ENCODE measurements at regions not wholly inside any gene's neighbourhood (a gene's known extent, or its start where the extent isn't known, plus 50 kb on each side); places are given as distances from the start of the nearest gene placed in this dataset.
A peak's percentile ranks its signal among the peaks of the same experiment; 100 is the strongest.

DNA sequence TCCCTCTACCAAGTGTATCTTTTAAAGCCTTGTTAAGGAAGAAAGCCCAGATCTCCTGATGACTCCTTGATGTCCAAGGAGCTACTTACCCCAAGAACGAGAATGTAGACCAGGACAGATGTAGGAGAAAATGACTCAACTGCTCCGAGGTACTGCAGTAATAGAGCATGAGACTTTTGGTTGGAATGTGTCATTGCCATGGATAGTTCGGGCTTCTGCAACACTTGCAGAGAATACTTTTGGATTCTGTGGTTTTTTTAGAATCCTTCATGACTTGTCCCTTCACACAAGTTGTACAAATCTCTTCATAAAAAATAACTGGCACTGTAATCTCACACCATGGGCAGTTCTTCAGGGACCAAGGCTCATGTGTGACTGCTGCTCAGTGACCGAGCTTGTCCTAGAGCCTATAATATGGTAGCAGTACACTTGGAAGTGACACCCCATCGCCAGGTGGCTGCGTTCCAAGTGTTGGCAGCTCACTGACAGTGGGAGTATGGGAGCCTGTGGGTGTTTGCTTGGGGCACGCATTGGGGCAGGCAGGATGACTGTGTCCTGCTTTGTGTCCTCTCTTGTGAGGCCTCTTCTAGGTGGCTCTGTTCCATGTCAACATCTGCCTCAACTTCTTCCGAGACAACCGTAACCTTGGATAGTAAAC lies 87.9 kb upstream of the WDR1 start:
- Mint-ChIP-seq H3K36me3 (ENCODE audit: low read depth) (no peaks in the 10 kb centered on the region), H3K27ac (no peak overlapping the region), H3K4me1 (peaks cover 41% of the 10 kb centered on the region), H3K27me3 (ENCODE audit: low read depth) (peaks cover 4% of the 10 kb centered on the region), H3K9me3 (no peaks in the 10 kb centered on the region), H3K4me3 (no peak overlapping the region)
- TF ChIP-seq, protein P1, sequence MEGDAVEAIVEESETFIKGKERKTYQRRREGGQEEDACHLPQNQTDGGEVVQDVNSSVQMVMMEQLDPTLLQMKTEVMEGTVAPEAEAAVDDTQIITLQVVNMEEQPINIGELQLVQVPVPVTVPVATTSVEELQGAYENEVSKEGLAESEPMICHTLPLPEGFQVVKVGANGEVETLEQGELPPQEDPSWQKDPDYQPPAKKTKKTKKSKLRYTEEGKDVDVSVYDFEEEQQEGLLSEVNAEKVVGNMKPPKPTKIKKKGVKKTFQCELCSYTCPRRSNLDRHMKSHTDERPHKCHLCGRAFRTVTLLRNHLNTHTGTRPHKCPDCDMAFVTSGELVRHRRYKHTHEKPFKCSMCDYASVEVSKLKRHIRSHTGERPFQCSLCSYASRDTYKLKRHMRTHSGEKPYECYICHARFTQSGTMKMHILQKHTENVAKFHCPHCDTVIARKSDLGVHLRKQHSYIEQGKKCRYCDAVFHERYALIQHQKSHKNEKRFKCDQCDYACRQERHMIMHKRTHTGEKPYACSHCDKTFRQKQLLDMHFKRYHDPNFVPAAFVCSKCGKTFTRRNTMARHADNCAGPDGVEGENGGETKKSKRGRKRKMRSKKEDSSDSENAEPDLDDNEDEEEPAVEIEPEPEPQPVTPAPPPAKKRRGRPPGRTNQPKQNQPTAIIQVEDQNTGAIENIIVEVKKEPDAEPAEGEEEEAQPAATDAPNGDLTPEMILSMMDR (IDR thresholded peaks at IDR 0.05; ENCODE audit: unreplicated experiment in 3 of 3): no peak

DNA sequence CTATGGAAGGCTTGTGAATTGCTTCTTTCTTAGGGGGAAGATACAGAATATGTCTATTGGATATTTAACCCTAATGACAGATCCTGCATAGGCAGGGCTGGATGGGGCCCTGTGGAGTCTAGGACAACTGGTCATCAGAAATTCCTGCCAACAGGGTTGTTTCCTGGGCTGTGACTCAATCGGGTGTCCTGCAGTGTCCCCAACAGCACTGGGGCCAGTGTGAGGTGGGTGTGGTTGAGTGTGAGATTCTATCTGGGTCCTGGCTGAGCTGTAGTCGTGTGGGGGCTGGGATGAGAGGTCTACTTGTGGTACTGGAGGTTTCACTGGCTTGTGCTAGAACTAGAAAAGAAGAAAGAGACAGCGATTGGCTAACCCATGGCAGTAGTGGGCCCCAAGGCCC lies 87.3 kb upstream of the WDR1 start:
- Mint-ChIP-seq H3K4me1 (peaks cover 41% of the 10 kb centered on the region), H3K36me3 (ENCODE audit: low read depth) (no peaks in the 10 kb centered on the region), H3K27ac (no peak overlapping the region), H3K27me3 (ENCODE audit: low read depth) (no peaks in the 10 kb centered on the region), H3K4me3 (no peak overlapping the region), H3K9me3 (no peaks in the 10 kb centered on the region)
- TF ChIP-seq, protein P1 (IDR thresholded peaks at IDR 0.05; ENCODE audit: unreplicated experiment in 3 of 3): no peak

DNA sequence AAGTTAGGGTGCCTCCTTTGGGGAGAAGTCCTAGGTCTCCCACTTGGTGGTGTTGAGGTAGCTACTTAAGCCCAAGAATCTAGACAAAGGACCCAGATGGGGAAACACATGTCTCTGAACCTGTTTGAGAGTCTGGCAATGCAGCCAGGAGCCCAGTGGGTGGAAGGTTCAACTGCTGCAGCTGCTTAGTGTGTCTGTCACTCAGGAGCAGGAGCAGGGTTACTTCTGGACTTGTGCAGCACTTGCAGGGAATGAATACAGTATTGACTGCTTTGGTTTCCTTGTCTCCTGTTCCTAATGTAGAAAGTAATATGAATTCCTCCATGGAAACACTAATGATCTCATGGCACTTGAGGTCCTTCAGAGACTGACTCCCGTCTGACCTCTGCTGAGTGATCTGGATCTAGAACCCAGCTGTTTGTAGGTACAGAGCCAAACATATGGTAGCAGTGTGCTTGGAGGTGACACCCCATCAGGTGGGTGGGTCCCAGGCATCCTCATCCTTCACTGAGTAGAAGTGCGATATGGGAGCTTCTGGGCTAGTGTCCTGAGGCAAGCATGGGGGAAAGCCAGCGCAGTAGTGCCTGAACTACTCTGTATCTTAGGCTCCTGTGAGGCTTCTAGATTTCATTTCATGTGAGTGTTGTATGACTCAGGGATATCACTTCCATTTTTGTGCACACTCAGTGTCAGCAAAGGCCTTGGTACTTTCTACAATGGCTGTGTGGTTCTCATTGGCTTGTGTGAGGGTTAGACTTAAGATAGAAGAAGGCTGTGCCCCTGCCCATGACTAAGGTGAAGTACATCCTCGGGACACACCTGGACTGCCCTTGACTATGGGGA lies 85.0 kb upstream of the WDR1 start:
- H3K36me3 Mint-ChIP-seq (ENCODE audit: low read depth): no peaks in the 10 kb centered on the region
- H3K27me3 Mint-ChIP-seq (ENCODE audit: low read depth): no peaks in the 10 kb centered on the region
- TF ChIP-seq, protein P1 (IDR thresholded peaks at IDR 0.05; ENCODE audit: unreplicated experiment in 3 of 3): no peak
- peak overlapping the region in 1 of 3 experiments; percentile 28 for H3K27ac Mint-ChIP-seq
- H3K4me1 Mint-ChIP-seq: peaks cover 27% of the 10 kb centered on the region
- H3K4me3 Mint-ChIP-seq: no peak overlapping the region
- H3K9me3 Mint-ChIP-seq: no peaks in the 10 kb centered on the region

DNA sequence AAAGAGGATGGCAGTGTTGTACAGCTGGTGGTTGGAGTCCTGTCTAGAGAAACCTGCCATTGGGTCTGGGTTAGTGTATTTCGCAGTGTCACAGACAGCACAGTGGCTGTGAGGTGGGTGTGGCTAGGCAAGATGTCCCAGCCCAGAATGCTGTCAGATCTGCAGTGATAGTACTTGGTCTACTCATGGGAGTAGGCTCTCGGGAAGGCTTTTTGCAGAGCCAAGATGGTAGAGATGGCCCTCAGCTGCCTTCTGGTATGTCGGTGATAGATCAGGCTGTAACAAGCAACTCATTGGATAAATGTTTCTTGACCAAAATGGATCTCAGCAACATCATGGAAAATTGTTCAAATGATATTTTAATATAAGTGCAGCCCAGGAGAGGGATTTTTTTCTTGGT lies 84.3 kb upstream of the WDR1 start:
- peaks cover 2% of the 10 kb centered on the region for H3K27me3 Mint-ChIP-seq (ENCODE audit: low read depth)
- TF ChIP-seq, protein P1 (IDR thresholded peaks at IDR 0.05; ENCODE audit: unreplicated experiment in 3 of 3): no peak
- peaks cover 20% of the 10 kb centered on the region for H3K4me1 Mint-ChIP-seq
- H3K36me3 Mint-ChIP-seq (ENCODE audit: low read depth): no peaks in the 10 kb centered on the region
- H3K27ac Mint-ChIP-seq: peak overlapping the region in 1 of 3 experiments; percentile 28
- H3K4me3 Mint-ChIP-seq: no peak overlapping the region
- H3K9me3 Mint-ChIP-seq: no peaks in the 10 kb centered on the region

DNA sequence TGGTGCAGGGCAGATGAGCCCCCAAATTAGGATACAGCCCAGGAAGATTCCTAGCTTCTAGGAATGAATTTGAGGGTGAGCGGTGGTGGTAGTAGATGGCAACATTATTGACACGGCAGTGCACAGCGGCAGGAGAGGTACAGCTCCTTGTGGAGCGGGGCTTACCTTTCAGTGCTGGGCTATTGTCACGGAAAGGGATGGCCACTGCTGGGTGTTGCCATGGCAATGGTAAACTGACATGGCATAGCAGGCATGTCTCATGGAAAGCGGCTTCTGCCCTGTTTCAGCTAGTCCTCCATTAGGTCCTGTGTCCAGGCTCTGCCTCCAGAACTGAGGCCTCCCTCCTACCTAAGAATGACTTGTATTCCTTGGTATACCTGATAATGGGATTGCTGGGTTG lies 81.8 kb upstream of the WDR1 start:
- Mint-ChIP-seq H3K9me3 (no peaks in the 10 kb centered on the region), H3K27ac (no peak overlapping the region), H3K4me3 (no peak overlapping the region), H3K27me3 (ENCODE audit: low read depth) (peaks cover 3% of the 10 kb centered on the region), H3K36me3 (ENCODE audit: low read depth) (no peaks in the 10 kb centered on the region), H3K4me1 (peaks cover 12% of the 10 kb centered on the region)
- TF ChIP-seq, protein P1 (IDR thresholded peaks at IDR 0.05; ENCODE audit: unreplicated experiment in 3 of 3): no peak
